Glomerular visceral epithelial cell (primary cell): ENCODE measurements at regions not wholly inside any gene's neighbourhood (a gene's known extent, or its start where the extent isn't known, plus 50 kb on each side); places are given as distances from the start of the nearest gene placed in this dataset.

Experiments used
- DNase-seq: peaks from one replicate; pipeline ENCODE4 v3.0.0-alpha.2; 2016; ENCODE audit errors: extremely low spot score

- DNase-seq, result peak; percentile 65
Measured at GRCh38 chr1:201686714-201687455, 142.1 kb upstream of the IPO9 start.

GRCh38 chr1:201688514-201688913 is 140.4 kb upstream of the IPO9 start:
- DNase-seq, result no peak

DNA sequence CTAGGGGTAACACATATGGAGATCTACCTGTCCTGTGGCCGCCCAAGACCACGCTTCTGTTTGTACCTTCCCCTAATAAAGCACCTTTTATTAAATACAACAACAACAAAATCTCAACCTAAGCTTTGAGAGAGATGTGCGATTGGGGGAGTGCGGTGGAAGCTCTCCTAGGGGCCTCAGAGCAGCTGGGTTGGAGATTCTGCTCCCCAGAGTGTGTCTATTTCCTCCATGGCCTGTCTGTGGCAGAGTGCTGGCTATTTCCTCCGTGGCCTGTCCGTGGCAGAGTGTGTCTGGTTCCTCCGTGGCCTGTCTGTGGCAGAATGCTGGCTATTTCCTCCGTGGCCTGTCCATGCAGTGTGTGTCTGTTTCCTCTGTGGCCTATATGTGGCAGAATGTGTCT is 139.3 kb upstream of the IPO9 start:
- DNase-seq, result no peak

GRCh38 chr1:201690528-201690927 is 138.4 kb upstream of the IPO9 start:
- no peak for DNase-seq

- DNase-seq, result no peak
Measured at GRCh38 chr1:201691716-201692554, 137.0 kb upstream of the IPO9 start.

DNA sequence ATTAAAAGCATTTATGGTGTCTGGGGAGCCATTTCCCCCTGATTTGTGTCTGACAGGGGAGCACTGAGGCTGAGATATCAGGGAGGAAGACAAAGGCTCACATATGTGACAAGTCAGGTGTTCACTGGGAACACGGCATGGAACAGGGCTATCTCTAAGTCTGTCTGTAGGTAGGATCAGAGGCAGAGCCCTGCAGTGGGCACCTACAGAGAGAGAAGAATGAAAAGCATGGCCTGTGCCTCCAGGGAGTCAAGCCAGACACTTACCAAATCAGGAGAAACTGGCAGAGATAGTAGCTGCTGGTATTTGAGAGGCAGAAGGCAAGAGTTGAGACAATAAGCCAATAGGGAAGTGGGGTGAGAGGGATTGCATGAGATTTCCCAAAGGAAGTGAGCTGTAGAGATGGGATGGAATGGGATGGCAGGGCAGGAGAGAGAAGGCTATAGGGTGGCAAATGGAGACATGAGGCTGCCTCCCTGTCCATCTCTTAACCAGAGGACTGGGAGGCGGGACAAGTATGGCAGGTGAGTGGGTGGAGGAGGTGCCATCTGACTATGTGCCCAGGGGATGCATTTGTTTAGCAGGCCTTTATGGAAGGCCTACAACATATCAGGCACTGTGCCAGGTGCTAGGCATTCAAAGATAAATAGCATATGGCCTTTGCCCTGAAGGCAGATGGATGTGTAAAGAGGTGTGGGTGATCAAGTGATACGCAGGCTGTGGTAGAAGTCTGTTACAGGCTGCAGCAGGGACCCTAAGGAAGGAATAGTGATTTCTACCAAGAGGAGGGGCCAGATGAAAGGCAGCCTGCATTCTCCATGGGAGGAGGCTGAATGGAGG is 136.2 kb upstream of the IPO9 start:
- DNase-seq, result no peak

DNA sequence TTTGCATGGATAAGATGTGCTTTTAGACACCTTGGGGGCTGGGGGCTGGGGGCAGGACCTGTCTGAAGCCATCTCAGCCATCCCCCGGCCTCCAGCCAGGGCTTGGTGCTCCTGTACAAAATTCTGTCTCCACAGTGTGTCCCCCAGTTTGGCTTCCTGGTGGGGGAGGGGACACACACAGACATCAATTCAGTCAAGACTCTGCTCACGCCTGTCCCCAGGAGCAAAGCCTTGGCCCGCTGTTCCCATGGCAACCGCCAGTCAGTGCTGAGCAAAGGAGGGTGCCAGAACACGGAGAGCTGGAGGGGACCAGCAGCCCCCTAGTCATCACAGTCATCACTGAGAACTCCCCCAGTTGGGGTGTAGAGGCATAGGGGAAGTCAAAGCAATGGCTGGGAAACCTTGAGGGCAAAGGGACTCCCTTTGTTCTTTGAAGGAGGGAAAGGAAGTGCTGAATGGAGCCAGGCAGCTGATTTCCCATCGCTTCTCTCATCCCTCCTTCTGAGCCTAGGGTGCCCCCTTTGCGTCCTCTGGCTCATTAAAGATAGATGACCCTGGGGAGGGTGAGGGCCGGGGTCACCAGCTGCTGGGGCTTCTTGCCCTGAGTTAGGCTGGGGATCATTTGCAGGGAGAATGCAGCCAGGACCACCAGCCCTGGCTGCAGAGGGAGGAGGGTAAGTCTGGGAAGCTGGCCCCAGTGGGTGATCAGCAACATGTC is 134.9 kb upstream of the IPO9 start:
- DNase-seq, result no peak

DNA sequence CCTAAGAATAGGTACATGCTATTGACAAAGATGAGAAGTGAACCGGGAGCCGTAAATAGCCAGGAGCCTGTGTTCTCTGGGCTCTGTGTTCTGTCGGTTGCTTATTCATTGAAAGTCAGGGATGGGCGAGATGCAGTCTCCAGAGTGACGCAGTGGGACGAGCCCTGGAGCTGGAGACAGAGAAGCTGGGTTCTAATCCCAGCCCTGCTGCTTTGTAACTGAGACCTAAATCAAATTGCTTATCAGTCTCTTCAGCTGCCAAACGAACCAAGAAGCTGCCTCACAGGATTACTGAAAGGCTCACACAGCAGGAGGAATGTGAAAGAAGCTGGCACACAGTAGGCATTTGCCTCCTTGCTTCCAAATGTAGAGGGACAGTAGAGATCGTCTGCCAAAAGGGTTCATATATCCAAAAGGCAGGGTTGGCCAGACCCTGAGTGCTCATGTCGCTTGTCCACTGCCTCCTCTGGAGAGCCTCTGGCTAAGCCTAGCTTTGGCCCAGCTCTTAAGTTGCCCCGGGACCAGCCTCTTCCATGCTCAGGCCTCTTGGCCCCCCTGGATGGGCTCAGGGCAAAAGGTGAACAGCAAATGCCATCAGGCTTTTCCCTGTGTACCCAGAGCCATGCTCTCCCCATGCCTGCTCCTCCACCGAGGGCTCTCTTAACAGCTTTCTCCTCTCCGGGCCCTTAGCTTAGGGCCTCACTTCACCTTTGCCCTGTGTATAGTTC is 134.2 kb upstream of the IPO9 start:
- no peak for DNase-seq

DNA sequence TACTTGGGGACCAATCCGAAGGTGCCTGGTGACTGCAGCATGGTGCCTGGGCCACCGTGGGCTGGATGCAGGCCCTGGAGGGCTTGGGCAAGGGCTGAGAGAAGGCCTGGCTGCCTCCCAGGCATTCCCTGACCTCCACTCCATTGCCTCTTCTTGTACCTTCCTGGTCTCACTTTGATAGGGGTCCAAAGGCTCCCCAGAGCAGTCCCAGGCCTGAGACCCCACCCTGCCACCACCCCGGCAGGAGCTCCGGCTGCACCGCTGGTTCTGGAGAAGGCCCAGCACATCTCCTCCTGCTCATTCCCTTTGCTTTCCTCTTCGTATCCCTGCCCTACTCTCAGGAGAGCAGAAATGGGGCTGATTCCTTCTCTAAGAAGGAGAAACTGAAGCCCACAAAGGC is 133.3 kb upstream of the IPO9 start:
- no peak for DNase-seq

DNA sequence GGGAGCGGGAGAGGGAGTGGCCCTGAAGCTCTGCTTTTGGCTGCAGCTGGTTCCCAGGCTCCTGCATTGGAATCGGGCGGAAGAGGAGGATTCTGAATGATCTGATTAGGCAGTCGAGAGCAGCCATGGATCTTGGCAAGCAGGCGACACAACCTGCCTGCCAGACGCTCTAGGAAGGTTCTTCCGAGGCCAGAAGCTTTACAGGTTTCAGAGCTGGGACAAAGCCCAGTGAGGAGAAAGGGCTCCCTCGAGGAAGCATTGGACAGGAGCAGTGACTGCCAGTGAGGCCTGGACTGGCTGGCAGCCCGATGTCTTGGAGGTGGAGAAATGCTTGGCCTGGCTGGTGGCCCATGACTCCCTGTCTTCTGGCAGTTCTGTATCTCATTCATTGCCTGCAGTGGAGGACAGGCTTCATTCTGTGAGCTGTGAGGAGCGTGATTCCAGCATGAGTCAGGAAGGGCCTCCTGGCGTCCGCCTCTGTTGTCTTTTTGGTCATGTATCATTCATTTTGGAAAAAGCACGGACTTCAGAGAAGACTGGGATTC is 132.7 kb upstream of the IPO9 start:
- peak; percentile 91 for DNase-seq

DNA sequence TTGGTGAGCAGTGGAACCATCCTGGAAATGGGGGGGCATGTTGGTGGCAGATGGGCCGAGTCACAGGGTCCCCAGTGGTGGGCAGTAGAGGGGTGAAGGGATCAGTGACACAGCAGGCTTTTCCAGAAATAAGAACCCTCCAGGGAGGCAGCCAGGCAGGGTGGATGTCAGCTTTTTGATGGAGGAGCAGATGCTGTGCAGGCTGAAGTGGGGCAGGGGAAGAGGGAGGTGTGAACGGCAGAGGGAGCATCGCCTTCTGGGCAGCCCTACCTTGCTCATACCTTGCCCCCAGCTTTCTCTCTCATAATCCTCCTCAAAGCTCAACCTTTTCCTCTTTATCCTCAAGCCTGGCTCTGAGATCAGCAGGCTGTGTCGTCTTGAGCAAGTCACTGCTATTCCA is 131.8 kb upstream of the IPO9 start:
- DNase-seq, result no peak

GRCh38 chr1:201701831-201702230 is 127.1 kb upstream of the IPO9 start:
- no peak for DNase-seq

DNA sequence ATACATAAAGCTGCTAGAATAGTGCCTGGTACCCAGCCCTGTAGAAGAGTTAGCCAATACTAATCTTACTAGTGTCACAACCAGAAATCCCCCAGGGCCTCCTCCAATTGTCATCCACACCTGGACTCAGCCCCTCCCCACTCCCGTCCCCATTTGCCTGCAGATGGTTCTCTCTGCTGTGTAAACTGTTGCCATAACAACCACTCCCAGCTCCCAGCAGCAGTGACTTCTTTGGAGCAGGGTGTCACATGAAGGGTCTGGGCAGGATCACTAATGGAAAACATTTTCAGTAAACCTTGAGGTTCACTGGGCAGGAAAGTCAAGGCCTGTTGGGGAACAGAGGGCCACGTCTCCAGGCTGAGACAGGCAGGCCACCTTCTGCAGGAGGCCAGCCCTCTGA is 126.0 kb upstream of the IPO9 start:
- peak; percentile 68 for DNase-seq

GRCh38 chr1:201703621-201704438 is 125.1 kb upstream of the IPO9 start:
- DNase-seq, result peak; percentile 88

GRCh38 chr1:201704439-201704792 is 124.5 kb upstream of the IPO9 start:
- no peak for DNase-seq

GRCh38 chr1:201705389-201705788 is 123.6 kb upstream of the IPO9 start:
- no peak for DNase-seq

DNA sequence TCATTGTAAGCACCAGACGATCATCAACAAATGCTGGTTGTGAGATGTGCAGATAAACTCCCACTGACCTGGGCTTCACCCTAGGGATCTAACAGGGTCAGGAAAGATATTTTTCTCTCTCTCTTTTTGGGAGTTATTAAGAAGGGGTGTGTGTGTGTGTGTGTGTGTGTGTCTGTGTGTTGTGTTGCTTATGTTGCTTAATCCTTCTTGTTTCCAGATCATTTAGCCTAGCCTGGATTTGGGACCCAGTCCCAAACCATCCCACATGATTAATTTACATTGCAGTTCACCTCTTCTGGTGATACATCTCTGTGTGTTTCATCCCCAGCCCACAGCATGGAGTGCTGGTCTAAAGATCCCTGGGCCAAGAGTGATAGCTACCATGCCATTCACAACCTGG is 122.8 kb upstream of the IPO9 start:
- DNase-seq, result no peak

- DNase-seq, result no peak
Measured at GRCh38 chr1:201707027-201707426, 121.9 kb upstream of the IPO9 start.

DNA sequence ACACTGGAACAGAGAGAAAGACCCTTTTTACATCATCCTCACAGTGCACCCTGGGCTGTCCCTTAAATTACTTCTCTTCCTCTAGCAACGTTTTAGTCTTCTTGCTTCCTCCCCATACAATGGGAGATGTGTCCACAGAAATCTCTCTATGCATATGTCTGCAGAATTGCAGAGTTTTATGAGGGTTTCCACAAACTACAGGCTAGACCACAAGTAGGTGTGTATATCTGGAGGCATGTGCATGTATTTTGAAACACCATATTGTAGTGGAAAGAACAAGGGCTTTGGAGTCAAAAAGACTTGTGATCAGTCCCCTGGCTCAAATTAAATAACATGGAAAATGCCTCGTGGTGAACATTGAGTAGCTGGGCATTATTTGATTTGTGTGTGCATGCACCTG is 121.3 kb upstream of the IPO9 start:
- no peak for DNase-seq

- DNase-seq, result peak; percentile 44
Measured at GRCh38 chr1:201708085-201708512, 120.9 kb upstream of the IPO9 start.
